22Rv1 (cell line): ENCODE measurements at regions not wholly inside any gene's neighbourhood (a gene's known extent, or its start where the extent isn't known, plus 50 kb on each side); places are given as distances from the start of the nearest gene placed in this dataset.

Experiments
- CTCF ChIP-seq: fragments of 450-650 bp; IDR thresholded peaks from 2 replicates; pipeline ENCODE4 v1.5.1; 2017; ENCODE audit warnings: mild to moderate bottlenecking
- ZFX ChIP-seq: fragments of 450-650 bp; IDR thresholded peaks from 2 replicates; pipeline ENCODE4 v1.6.1; 2017; ENCODE audit warnings: antibody characterized with exemption, borderline replicate concordance

GRCh38 chr3:3509665-3510064 is 289.6 kb upstream of the LRRN1 start:
- no peak for TF ChIP-seq CTCF
- TF ChIP-seq ZFX, result no peak
